Transverse colon (tissue), 3 donors: ENCODE measurements at regions not wholly inside any gene's neighbourhood (a gene's known extent, or its start where the extent isn't known, plus 50 kb on each side); places are given as distances from the start of the nearest gene placed in this dataset.

Source experiments
- CTCF ChIP-seq, 5 experiments: fragments of 200-600 bp in 3 of 5; fragments of 450-650 bp in 2 of 5; sonication (generic) in 3 of 5; IDR thresholded peaks; 1 replicate in 2 of 5; 2 replicates in 3 of 5; pipeline ENCODE4 v1.5.1; 2016 to 2017; ENCODE audit warnings: antibody characterized with exemption in 5 of 5, inconsistent platforms in 3 of 5, mild to moderate bottlenecking in 2 of 5, moderate library complexity in 1 of 5
- EP300 ChIP-seq: sonication (generic); formaldehyde crosslinking; IDR thresholded peaks from one replicate; pipeline ENCODE4 v1.6.1; 2017; ENCODE audit warnings: antibody characterized with exemption, low read depth
- POLR2A ChIP-seq: fragments of 450-650 bp; IDR thresholded peaks from one replicate; pipeline ENCODE4 v1.6.1; 2016; ENCODE audit warnings: antibody characterized with exemption, mild to moderate bottlenecking, moderate library complexity

- TF ChIP-seq CTCF (IDR thresholded peaks at IDR 0.05) (no peak), POLR2A (no peak), EP300 (no peak)
These were observed 315.8 kb upstream of the DDHD1 start for GRCh38 chr14:53468876-53469275.
